Left lung (tissue), 4 donors: ENCODE measurements at regions not wholly inside any gene's neighbourhood (a gene's known extent, or its start where the extent isn't known, plus 50 kb on each side); places are given as distances from the start of the nearest gene placed in this dataset.

Experiments
- ATAC-seq: fragments of 200-7000 bp; cut with Tn5 transposase; one replicate; pipeline ENCODE4 v1.9.1; 2020; ENCODE audit warnings: moderate library complexity
- DNase-seq, 4 donors: peaks; one replicate each; pipeline ENCODE4 v3.0.0-alpha.2; 2013 to 2020
- H3K27ac ChIP-seq, 2 donors: fragments of 200-600 bp; sonication (generic) in 1 of 2; one replicate each; pipeline versions ENCODE4 v1.5.0 to v1.8.0; 2020 to 2021
- H3K27me3 ChIP-seq, 2 donors: fragments of 200-600 bp; sonication (generic) in 1 of 2; one replicate each; pipeline versions ENCODE4 v1.5.0 to v1.8.0; 2020 to 2021
- H3K36me3 ChIP-seq, 2 donors: fragments of 200-600 bp; sonication (generic) in 1 of 2; one replicate each; pipeline versions ENCODE4 v1.5.0 to v1.8.0; 2020 to 2021
- H3K4me1 ChIP-seq, 2 donors: fragments of 200-600 bp; one replicate each; pipeline ENCODE4 v1.8.0; 2021
- H3K4me3 ChIP-seq, 2 donors: fragments of 200-600 bp; sonication (generic) in 1 of 2; one replicate each; pipeline versions ENCODE4 v1.5.0 to v1.8.0; 2020 to 2021; ENCODE audit warnings: mild to moderate bottlenecking in 1 of 2
- H3K9me3 ChIP-seq, 2 donors: fragments of 200-600 bp; sonication (generic) in 1 of 2; one replicate each; pipeline versions ENCODE4 v1.5.0 to v1.8.0; 2020 to 2021
- CTCF ChIP-seq, 2 donors: fragments of 200-600 bp; sonication (generic) in 1 of 2; IDR thresholded peaks; one replicate each; pipeline versions ENCODE4 v1.5.0 to v1.8.0; 2021; ENCODE audit warnings: antibody characterized with exemption in 2 of 2
- intact Hi-C, 2 donors: fragments of 100-400 bp; cut with DNase I; formaldehyde crosslinking; loops; one replicate each; pipeline versions ENCODE4 v1.11.2 to v1.14.2; 2022
- donor health status: DM: no; HTN: yes; CAD: no.
- donor health status: DM: no; HTN: no; CAD: no.

GRCh38 chr6:115814907-115815306 is 245.8 kb downstream of the FRK start:
- no peak for TF ChIP-seq CTCF (IDR thresholded peaks at IDR 0.05)
- Histone ChIP-seq H3K27ac (no peak overlapping the region), H3K36me3 (no peaks in the 10 kb centered on the region), H3K4me1 (no peaks in the 10 kb centered on the region), H3K27me3 (no peaks in the 10 kb centered on the region), H3K4me3 (no peak overlapping the region), H3K9me3 (peaks cover 0 to 9% of the 10 kb centered on the region in 2 donors)
- intact Hi-C loops = no loop called here
- no peak for ATAC-seq
- DNase-seq = no peak

GRCh38 chr6:115811541-115811940 is 249.2 kb downstream of the FRK start:
- intact Hi-C loops = no loop called here
- Histone ChIP-seq H3K4me3 (no peak overlapping the region), H3K27ac (no peak overlapping the region), H3K27me3 (no peaks in the 10 kb centered on the region), H3K36me3 (no peaks in the 10 kb centered on the region), H3K9me3 (no peaks in the 10 kb centered on the region), H3K4me1 (no peaks in the 10 kb centered on the region)
- ATAC-seq = no peak
- no peak for DNase-seq
- TF ChIP-seq CTCF (IDR thresholded peaks at IDR 0.05) = no peak

- intact Hi-C loops = no loop called here
- ATAC-seq = no peak
- Histone ChIP-seq H3K36me3 (no peaks in the 10 kb centered on the region), H3K4me1 (no peaks in the 10 kb centered on the region), H3K9me3 (no peaks in the 10 kb centered on the region), H3K27ac (no peak overlapping the region), H3K27me3 (no peaks in the 10 kb centered on the region), H3K4me3 (no peak overlapping the region)
- DNase-seq = no peak
- no peak for TF ChIP-seq CTCF (IDR thresholded peaks at IDR 0.05)
Observed at GRCh38 chr6:115798229-115798628, 262.5 kb downstream of the FRK start.

- Histone ChIP-seq H3K36me3 (no peaks in the 10 kb centered on the region), H3K9me3 (no peaks in the 10 kb centered on the region), H3K4me1 (no peaks in the 10 kb centered on the region), H3K4me3 (no peak overlapping the region), H3K27me3 (no peaks in the 10 kb centered on the region), H3K27ac (no peak overlapping the region)
- TF ChIP-seq CTCF (IDR thresholded peaks at IDR 0.05) = no peak
- DNase-seq = no peak
- ATAC-seq = no peak
- intact Hi-C loops = no loop called here
Observed at GRCh38 chr6:115796829-115797228, 263.9 kb downstream of the FRK start.

GRCh38 chr6:115796061-115796460 is 264.6 kb downstream of the FRK start:
- H3K27me3 ChIP-seq = no peaks in the 10 kb centered on the region
- H3K36me3 ChIP-seq = no peaks in the 10 kb centered on the region
- ATAC-seq (no peak), DNase-seq (no peak)
- intact Hi-C loops = no loop called here
- no peaks in the 10 kb centered on the region for H3K4me1 ChIP-seq
- no peak for TF ChIP-seq CTCF (IDR thresholded peaks at IDR 0.05)
- H3K9me3 ChIP-seq = no peaks in the 10 kb centered on the region
- no peak overlapping the region for H3K4me3 ChIP-seq
- H3K27ac ChIP-seq = no peak overlapping the region
